NCI-H2227 treated with DMSO at 0.1 percent for 48 hours (cell line): ENCODE measurements at regions not wholly inside any gene's neighbourhood (a gene's known extent, or its start where the extent isn't known, plus 50 kb on each side); places are given as distances from the start of the nearest gene placed in this dataset.

Experiments
- DNase-seq: peaks from one replicate; lab custom pipeline; 2025; lab: John Stamatoyannopoulos, UW

DNA sequence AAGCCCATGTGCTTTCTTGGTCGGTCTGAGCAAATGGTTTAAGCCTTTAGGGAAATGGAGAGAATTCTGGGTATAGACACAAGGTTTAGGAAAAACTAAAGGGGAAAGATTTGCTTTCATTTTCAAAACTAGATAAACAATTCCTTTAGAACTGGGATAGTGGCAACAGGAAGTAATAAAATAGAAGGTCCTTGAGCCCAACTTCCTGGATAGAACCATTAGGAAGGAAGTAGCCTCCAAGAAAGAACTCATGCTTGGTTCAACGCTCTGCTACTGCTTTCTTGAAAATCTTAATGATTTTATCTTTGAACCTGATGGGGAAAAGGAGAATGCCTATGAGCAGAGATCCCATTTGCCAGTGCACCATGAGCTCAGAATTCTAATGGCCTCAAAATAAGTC is 147.0 kb upstream of the THRB start:
- no peak for DNase-seq

DNA sequence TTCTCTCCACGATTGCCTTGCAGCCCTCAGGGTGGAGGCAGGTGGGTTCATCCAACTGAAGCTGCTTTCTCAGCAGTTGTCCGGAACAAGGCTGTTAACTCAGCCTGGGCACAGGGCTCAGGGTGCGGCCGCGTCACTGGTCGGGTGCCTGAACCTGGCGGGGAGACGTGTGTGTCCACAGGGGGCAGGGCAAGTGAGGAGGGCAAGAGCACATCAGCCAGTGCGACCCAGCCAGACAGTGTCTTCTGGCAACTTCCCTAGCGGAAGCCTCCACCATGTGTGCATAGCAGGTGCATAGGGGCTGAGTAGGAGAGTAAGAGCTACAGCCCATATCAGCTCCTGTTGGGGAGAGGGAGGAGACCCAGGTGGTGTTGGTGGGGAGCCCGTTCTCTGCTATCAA is 150.4 kb upstream of the THRB start:
- DNase-seq, result no peak

DNA sequence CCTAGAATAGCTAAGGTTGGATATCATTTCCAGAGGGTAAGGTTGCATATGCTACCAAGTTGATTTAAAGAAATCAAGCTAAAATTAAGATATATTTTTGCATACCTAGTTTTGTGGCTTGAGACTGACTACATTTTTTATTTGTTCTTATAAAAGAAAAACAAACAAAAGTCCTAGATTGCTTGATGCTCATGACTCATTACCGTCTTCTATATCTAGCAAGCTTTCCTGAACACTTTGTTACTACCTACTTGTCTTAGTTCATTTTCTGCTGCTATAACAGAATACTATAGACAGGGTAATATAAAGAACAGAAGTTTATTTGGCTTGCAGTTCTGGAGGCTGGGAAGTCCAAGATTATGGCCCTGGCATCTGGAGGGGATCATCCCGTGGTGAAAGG is 152.1 kb upstream of the THRB start:
- DNase-seq, result no peak

GRCh38 chr3:24648063-24648462 is 153.4 kb upstream of the THRB start:
- no peak for DNase-seq

DNA sequence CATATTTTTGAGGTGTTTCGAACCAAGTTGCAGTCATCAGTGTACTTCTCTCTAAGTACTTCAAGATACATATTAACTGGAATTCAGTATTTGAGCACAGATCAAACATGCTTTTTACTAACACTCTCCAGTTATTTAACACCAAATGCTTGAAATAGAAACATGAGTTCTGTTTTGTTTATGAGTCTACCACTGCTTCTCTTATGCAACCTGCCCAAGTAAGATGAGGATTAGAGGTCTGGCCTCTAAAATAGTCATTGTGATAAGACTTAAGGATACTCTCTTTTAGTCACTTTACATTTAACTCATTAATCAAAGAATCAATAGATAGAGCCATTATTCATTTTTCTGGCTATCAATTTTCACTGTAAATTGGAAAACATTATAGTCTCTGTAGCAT is 156.2 kb upstream of the THRB start:
- DNase-seq, result no peak

DNA sequence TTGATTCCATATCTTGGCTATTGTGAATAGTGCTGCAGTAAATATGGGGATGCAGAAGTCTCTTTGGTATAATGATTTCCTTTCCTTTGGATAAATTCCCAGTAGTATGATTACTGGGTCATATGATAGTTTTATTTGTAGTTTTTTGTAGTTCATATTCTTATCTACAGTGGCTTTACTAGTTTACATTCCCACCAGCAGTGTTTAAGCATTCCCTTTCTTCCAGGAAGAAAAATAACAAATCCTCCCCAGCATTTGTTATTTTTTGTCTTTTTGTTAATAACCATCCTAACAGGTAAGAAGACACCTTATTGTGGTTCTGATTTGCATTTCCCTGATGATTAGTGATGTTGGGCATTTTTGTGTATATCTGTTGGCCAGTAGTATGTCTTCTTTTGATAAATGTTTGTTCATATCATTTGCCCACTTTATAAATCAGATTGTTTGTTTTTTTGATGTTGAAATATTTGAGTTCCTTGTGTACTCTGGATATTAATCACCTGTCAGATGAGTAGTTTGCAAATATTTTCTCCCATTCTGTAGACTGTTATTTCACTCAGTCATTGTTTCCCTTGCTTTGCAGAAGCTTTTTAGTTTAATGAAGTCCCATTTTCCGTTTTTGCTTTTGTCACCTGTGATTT is 163.3 kb upstream of the THRB start:
- no peak for DNase-seq

DNA sequence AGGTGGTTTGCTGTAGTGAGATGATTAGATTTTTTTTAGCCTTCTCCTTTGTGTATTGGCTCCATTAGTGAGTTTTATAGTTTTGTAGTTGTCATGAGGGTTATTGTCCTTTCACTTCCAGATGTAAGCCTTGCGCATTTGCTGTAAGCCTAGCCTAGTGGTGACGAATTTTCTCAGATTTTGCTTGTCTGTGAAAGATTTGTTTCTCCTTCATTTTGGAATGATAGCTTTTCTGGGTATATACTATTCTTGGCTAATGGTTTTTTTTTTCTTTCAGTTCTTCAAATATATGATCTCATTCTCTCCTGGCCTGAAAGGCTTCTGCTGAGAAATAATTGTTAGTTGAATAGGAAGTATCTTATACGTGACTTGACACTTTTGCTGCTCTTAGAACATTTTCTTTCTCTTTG is 166.5 kb upstream of the THRB start:
- DNase-seq, result no peak

DNA sequence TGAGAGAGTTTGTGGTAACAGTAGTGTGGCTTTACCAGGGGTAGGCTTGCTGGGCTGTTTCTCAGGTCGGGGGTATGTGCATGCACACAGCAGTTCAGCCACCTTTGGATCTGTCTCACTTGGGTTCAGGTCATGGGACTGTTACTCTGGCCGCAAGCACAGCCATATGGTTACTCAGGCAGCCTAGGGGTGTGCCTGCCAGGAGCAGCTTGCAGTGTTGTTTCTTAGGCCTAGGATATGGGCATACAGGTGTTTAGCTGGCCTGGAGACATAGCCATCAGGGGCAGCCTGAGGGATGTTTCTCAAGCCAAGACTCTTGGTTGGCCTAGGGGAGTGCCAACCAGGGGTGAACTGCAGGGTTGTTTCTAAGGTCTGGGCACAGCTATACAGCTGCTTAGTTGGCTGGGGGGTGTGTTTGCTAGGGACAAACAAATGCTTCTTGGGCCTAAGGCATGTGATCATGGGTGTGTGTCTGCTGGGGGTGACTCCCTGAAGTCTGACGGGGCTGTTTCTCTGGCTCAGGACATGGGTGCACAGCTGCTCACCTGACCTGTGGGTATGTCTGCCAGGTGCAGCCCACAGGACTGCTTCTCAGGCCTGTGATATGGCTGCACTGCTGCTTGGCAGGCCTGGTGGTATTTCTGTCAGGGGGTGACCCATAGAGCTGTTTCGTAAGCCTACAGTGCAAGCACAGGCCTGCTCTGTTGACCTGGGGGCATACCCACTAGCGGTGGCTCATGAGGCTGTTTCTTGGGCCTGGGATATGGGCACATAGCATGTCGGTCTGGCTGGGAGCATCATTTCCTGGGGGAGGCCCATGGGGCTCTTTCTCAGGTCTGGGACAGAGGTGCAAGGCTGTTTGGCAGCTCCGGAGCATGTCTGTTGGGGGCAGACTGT is 168.0 kb upstream of the THRB start:
- no peak for DNase-seq

GRCh38 chr3:24663406-24663805 is 168.8 kb upstream of the THRB start:
- DNase-seq, result no peak

- DNase-seq, result no peak
Measured at GRCh38 chr3:24668039-24668438, 173.4 kb upstream of the THRB start.

DNA sequence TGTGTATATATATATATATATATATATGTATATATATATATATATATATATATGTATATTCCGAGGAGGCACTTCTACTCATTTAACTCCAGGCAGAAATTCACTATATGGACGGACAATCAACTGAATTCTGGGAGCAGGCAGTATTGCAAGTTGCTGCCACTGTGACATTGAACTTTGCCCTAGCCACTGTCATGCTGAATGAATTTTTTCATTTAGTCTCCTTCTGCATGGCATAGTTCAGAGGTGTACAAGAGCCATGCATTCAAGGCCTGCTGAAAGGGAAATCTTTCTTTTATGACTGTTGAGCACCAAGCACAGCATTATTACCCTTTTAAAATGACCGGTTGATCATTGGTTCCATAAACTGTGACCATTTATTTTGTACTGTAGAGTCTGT is 176.2 kb upstream of the THRB start:
- no peak for DNase-seq

GRCh38 chr3:24673596-24673995 is 178.9 kb upstream of the THRB start:
- DNase-seq, result no peak

GRCh38 chr3:24674261-24674660 is 179.6 kb upstream of the THRB start:
- DNase-seq, result no peak

- no peak for DNase-seq
Measured at GRCh38 chr3:24678021-24678420, 183.4 kb upstream of the THRB start.

GRCh38 chr3:24678421-24678865 is 183.8 kb upstream of the THRB start:
- DNase-seq, result no peak

- no peak for DNase-seq
Measured at GRCh38 chr3:24679429-24679828, 184.8 kb upstream of the THRB start.

DNA sequence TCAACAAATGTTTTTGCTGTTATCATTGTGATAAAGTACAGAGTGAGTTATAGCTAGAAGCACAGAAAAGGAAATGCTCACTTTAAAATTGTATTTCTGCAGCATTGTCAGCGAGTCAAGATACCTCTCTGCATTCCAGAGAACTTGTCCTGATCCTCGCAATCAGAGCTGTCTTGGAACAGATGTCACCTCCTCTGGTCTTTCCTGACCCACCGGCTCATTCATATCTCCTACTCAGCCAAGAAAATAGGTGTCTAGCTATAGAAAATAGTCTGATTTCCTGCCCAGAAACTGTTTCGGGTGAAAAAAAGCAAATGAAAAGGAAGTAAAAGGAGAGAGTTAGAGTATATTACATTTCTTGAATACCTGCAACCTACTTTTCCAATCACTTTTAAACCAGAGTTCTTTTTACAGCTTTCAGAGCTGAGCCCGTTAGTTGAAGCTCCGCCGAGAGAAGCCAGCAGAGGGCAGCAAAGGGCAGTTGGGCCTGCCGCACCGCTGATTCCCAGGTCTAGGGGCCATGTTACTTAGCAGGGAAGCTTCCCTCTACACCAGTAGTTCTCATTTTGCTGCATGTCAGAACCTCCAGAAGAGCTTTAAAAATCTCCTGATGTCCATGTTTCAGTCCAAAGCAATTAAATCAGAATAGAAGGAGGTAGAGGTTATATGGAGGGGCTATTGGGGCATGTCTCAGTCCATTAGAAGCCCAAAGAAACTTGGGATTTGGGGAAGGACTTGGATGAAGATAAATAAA is 185.7 kb upstream of the THRB start:
- peak; percentile 4 for DNase-seq

DNA sequence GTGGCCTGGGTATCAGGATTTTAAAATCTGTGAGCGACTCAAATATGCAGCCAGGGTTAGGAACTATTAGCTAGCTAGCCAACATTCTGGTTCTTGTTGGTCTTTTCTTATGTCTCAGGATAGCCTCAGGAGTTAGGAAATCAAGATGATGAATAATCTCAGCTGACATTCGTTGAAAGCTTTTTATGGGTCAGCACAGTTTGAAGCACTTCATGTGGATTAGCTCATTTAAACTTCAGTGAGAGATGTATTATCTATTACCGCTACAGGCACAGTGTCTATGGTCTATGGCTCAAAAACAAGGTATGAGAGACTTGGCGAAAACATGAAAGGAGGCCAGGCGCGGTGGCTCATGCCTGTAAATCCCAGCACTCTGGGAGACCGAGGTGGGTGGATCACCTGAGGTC is 187.5 kb upstream of the THRB start:
- DNase-seq, result no peak

GRCh38 chr3:24683090-24683489 is 188.4 kb upstream of the THRB start:
- no peak for DNase-seq

- peak; percentile 1 for DNase-seq
Measured at GRCh38 chr3:24683633-24684384, 189.2 kb upstream of the THRB start.

- no peak for DNase-seq
Measured at GRCh38 chr3:24684506-24685023, 189.9 kb upstream of the THRB start.

DNA sequence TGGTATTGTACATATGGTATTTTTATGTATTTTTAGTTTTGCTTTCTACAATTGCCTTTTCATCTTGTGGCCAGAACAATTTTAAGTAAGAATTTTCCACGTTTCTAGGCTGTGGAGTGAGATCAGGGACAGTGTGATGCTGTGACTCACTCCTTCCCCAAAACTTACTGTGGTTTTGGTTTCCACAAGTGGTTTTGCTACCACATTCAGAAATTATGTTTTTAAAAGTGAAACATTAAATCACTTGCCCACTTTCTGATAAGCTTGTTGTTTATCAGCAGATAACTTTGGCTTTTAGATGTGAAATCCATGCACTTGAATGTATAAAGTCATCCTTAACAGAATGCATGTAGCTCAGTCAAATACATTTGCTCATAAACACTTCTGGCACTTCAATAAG is 192.2 kb upstream of the THRB start:
- no peak for DNase-seq
